Endothelial cell of umbilical vein (primary cell): ENCODE measurements at regions not wholly inside any gene's neighbourhood (a gene's known extent, or its start where the extent isn't known, plus 50 kb on each side); places are given as distances from the start of the nearest gene placed in this dataset.

Experiments
- BruUV-seq: library from RNA; stranded (reverse); fragments of 400-500 nt; replicated peaks from 2 replicates; lab custom pipeline; 2021; lab: Mats Ljungman, UMichigan
- CTCF ChIA-PET: fragments of 300-600, 350-600 bp; sonication (Branson Sonifier 250); formaldehyde crosslinking; loops from one replicate; lab custom pipeline; 2021; ENCODE audit warnings: antibody characterized with exemption, inconsistent platforms; lab: Charles Lee
- POLR2A ChIA-PET: fragments of 300-600, 350-600 bp; sonication (Branson Sonifier 250); formaldehyde crosslinking; loops from one replicate; lab custom pipeline; 2021; ENCODE audit warnings: antibody characterized with exemption, inconsistent platforms; lab: Charles Lee
- DNase-seq: peaks from one replicate; pipeline ENCODE4 v3.0.0-alpha.2; 2011; ENCODE audit warnings: low read depth, low spot score
- FAIRE-seq: peaks from 2 replicates; lab custom pipeline; 2011; peaks lifted over from hg19 to GRCh38; lab: Jason Lieb, UNC
- H2AFZ ChIP-seq: 2 replicates; pipeline ENCODE4 v1.6.0; 2012; ENCODE audit warnings: low read depth, low read length, control low read depth, inconsistent platforms
- H3K27ac ChIP-seq: 2 replicates; pipeline ENCODE4 v1.5.1; 2011; ENCODE audit warnings: low read depth, mild to moderate bottlenecking, control low read depth, low read length, moderate library complexity; ENCODE audit not compliant: insufficient read depth
- H3K27me3 ChIP-seq, 2 experiments: 2 replicates each; pipeline versions ENCODE4 v1.6.0 to v1.6.1; 2011; ENCODE audit warnings: low read length in 2 of 2, mixed read lengths in 1 of 2; ENCODE audit not compliant: control insufficient read depth in 2 of 2, insufficient read depth in 2 of 2
- H3K36me3 ChIP-seq, 2 experiments: 2 replicates in 1 of 2; 3 replicates in 1 of 2; pipeline ENCODE4 v1.5.1; 2011; ENCODE audit warnings: low read length in 2 of 2, mild to moderate bottlenecking in 1 of 2, moderate library complexity in 1 of 2; ENCODE audit not compliant: control insufficient read depth in 2 of 2, insufficient read depth in 2 of 2; ENCODE audit errors: extremely low read depth in 1 of 2
- H3K4me1 ChIP-seq: 3 replicates; pipeline ENCODE4 v1.5.1; 2011; ENCODE audit warnings: mild to moderate bottlenecking, low read length; ENCODE audit not compliant: control insufficient read depth, insufficient read depth; ENCODE audit errors: extremely low read depth
- H3K4me2 ChIP-seq: 2 replicates; pipeline ENCODE4 v1.6.1; 2011; ENCODE audit warnings: low read length, control low read depth, mixed read lengths; ENCODE audit not compliant: insufficient read depth
- H3K4me3 ChIP-seq, 3 experiments: fragments of 200-600 bp in 1 of 3; sonication (generic), shearing (Covaris generic) in 1 of 3; replicated peaks in 1 of 3; 2 replicates each; pipeline ENCODE4 v1.5.1; 2011 to 2016; ENCODE audit warnings: control low read depth in 3 of 3, low read length in 3 of 3, mild to moderate bottlenecking in 2 of 3, inconsistent platforms in 1 of 3, low read depth in 1 of 3, moderate library complexity in 1 of 3; ENCODE audit not compliant: insufficient read depth in 1 of 3
- H3K79me2 ChIP-seq: 2 replicates; pipeline ENCODE4 v1.6.0; 2012; ENCODE audit warnings: low read length, inconsistent platforms; ENCODE audit not compliant: control insufficient read depth, insufficient read depth
- H3K9ac ChIP-seq: replicated peaks from 2 replicates; pipeline ENCODE3; 2011; ENCODE audit warnings: low read length, control low read depth; ENCODE audit not compliant: insufficient read depth; ENCODE audit errors: extremely low read depth
- H3K9me1 ChIP-seq: replicated peaks from 3 replicates; pipeline ENCODE4 v1.6.0; 2011; ENCODE audit warnings: mild to moderate bottlenecking, low read length; ENCODE audit not compliant: control insufficient read depth, insufficient read depth; ENCODE audit errors: extremely low read depth
- H3K9me3 ChIP-seq: replicated peaks from 2 replicates; pipeline ENCODE4 v1.5.1; 2012; ENCODE audit warnings: low read length, inconsistent platforms; ENCODE audit not compliant: control insufficient read depth, insufficient read depth
- H4K20me1 ChIP-seq: replicated peaks from 2 replicates; pipeline ENCODE3; 2011; ENCODE audit warnings: mild to moderate bottlenecking, low read length; ENCODE audit not compliant: control insufficient read depth, insufficient read depth; ENCODE audit errors: extremely low read depth
- EZH2 ChIP-seq: IDR thresholded peaks from 2 replicates; pipeline ENCODE4 v1.6.1; 2012; ENCODE audit warnings: borderline replicate concordance, low read depth, mild to moderate bottlenecking, moderate library complexity, low read length, inconsistent platforms; ENCODE audit not compliant: severe bottlenecking
- FOS ChIP-seq: IDR thresholded peaks from 2 replicates; pipeline ENCODE4 v1.6.1; 2011; ENCODE audit warnings: mild to moderate bottlenecking, low read length, moderate library complexity, borderline replicate concordance; ENCODE audit not compliant: insufficient read depth
- GATA2 ChIP-seq: IDR thresholded peaks from 2 replicates; pipeline ENCODE4 v1.7.0; 2011; ENCODE audit warnings: low read depth, mild to moderate bottlenecking, moderate library complexity, mixed read lengths, low read length; ENCODE audit not compliant: insufficient read length, insufficient read depth
- JUN ChIP-seq: IDR thresholded peaks from 2 replicates; pipeline ENCODE4 v1.6.1; 2011; ENCODE audit warnings: borderline replicate concordance, low read depth; ENCODE audit not compliant: insufficient read length, insufficient read depth
- MYC ChIP-seq: IDR thresholded peaks from one replicate; pipeline ENCODE4 v1.6.1; 2011; ENCODE audit warnings: mild to moderate bottlenecking, low read depth, low read length
- POLR2A ChIP-seq: IDR thresholded peaks from 2 replicates; pipeline ENCODE4 v1.6.1; 2012; ENCODE audit warnings: low read depth, mild to moderate bottlenecking, control low read depth, low read length
- POLR2AphosphoS5 ChIP-seq: IDR thresholded peaks from 2 replicates; pipeline ENCODE4 v1.6.1; 2012; ENCODE audit warnings: low read depth, mild to moderate bottlenecking, control low read depth, low read length, moderate library complexity; ENCODE audit not compliant: insufficient read depth
- dilution Hi-C: fragments of 300-500 bp; cut with MboI; formaldehyde crosslinking; loops from one replicate; pipeline ENCODE4 v1.15.0; 2019; ENCODE audit warnings: low sequenced_read_pairs; ENCODE audit not compliant: extremely low pct_ligation_motif_present
- intact Hi-C: fragments of 100-400 bp; cut with micrococcal nuclease; formaldehyde crosslinking; loops from one replicate; pipeline ENCODE4 v1.10.0; 2022
- TF ChIP-seq, protein P1 (sequence below), 2 donors: IDR thresholded peaks; 1 replicate in 1 of 2; 2 replicates in 1 of 2; pipeline ENCODE4 v1.5.1; 2011; ENCODE audit warnings: low read length in 2 of 2, mild to moderate bottlenecking in 2 of 2, moderate library complexity in 2 of 2, control low read depth in 1 of 2, inconsistent platforms in 1 of 2, low read depth in 1 of 2; ENCODE audit not compliant: insufficient read depth in 1 of 2; ENCODE audit errors: extremely low read depth in 1 of 2
- TF ChIP-seq, protein P2 (sequence below): IDR thresholded peaks from 2 replicates; pipeline ENCODE4 v1.6.1; 2011; ENCODE audit not compliant: insufficient read depth, insufficient read length

DNA sequence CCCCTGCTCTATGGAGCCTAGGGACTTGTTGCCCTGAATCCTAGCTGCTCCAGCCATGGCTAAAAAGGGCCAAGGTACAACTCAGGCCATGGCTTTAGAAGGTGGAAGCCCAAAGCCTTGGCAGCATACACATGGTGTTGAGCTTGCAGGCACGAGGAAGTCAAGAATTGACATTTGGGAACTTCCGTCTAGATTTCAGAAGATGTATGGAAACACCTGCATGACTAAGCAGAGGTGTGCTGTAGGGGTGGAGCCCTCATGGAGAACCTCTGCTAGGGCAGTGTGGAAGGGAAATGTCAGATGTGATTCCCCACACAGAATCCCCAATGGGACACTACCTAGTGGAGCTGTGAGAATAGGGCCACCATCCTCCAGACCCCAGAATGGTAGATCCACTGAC lies 95.1 kb upstream of the TMEM170B start:
- Histone ChIP-seq H3K4me3 (no peak overlapping the region), H3K27ac (no peak overlapping the region), H3K4me2 (no peak overlapping the region), H3K9ac (no peak overlapping the region), H3K27me3 (no peaks in the 10 kb centered on the region), H3K36me3 (no peaks in the 10 kb centered on the region), H3K4me1 (peaks cover 15% of the 10 kb centered on the region), H3K79me2 (no peaks in the 10 kb centered on the region), H2AFZ (no peak overlapping the region), H4K20me1 (no peaks in the 10 kb centered on the region), H3K9me1 (no peaks in the 10 kb centered on the region), H3K9me3 (no peaks in the 10 kb centered on the region)
- DNase-seq (no peak), FAIRE-seq (no peak)
- ChIA-PET CTCF (no interaction called here), POLR2A (no interaction called here)
- intact Hi-C loops (no loop called here), dilution Hi-C loops (no loop called here)
- BruUV-seq, result no TSS peak
- TF ChIP-seq POLR2AphosphoS5, result no peak
- TF ChIP-seq, protein P1, sequence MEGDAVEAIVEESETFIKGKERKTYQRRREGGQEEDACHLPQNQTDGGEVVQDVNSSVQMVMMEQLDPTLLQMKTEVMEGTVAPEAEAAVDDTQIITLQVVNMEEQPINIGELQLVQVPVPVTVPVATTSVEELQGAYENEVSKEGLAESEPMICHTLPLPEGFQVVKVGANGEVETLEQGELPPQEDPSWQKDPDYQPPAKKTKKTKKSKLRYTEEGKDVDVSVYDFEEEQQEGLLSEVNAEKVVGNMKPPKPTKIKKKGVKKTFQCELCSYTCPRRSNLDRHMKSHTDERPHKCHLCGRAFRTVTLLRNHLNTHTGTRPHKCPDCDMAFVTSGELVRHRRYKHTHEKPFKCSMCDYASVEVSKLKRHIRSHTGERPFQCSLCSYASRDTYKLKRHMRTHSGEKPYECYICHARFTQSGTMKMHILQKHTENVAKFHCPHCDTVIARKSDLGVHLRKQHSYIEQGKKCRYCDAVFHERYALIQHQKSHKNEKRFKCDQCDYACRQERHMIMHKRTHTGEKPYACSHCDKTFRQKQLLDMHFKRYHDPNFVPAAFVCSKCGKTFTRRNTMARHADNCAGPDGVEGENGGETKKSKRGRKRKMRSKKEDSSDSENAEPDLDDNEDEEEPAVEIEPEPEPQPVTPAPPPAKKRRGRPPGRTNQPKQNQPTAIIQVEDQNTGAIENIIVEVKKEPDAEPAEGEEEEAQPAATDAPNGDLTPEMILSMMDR (IDR thresholded peaks at IDR 0.05; ENCODE audit: extremely low read depth in 1 of 2, insufficient read depth in 1 of 2, low read depth in 1 of 2, low read length in 2 of 2), result no peak
- TF ChIP-seq GATA2, result no peak
- no peak for TF ChIP-seq FOS
- TF ChIP-seq EZH2, result no peak
- TF ChIP-seq, protein P2, sequence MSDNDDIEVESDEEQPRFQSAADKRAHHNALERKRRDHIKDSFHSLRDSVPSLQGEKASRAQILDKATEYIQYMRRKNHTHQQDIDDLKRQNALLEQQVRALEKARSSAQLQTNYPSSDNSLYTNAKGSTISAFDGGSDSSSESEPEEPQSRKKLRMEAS, result no peak
- TF ChIP-seq JUN, result no peak
- TF ChIP-seq POLR2A, result no peak
- TF ChIP-seq MYC, result no peak
